HFF-Myc (cell line): ENCODE measurements at regions not wholly inside any gene's neighbourhood (a gene's known extent, or its start where the extent isn't known, plus 50 kb on each side); places are given as distances from the start of the nearest gene placed in this dataset.
"Not testable (repeated sequence)": the region's sequence is repeated elsewhere in the genome, so short reads cannot be mapped to it uniquely, and the experiment has no call there.

ENCODE experiments used
- DNase-seq: peaks from one replicate; pipeline ENCODE4 v3.0.0-alpha.2; 2011; ENCODE audit warnings: low read depth; ENCODE audit errors: extremely low read depth
- H3K4me3 ChIP-seq: replicated peaks from 2 replicates; pipeline ENCODE4 v1.5.1; 2011; ENCODE audit warnings: low read depth, mild to moderate bottlenecking, control low read depth, low read length
- TF ChIP-seq, protein P1 (sequence below): IDR thresholded peaks from 2 replicates; pipeline ENCODE4 v1.5.1; 2012; ENCODE audit warnings: mild to moderate bottlenecking, low read depth, low read length, control low read depth; ENCODE audit errors: missing control alignments

DNA sequence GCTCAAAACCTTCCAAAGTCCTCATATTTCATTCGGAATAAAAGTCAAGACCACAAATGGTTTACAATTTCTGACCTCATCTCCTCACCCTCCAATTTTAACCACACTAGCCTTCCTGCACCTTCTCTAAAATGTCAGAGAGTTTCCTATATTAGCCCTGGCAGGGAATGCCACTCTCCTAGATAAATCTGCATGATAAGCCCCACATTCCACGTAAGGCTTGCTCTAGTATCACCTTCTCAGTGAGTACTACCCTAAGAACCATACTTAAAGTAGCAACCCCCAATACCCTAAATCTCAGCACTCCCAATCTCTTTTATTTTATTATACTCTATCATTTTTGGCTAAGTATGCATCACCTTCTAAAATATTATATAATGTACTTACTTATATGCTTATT lies 100.5 kb upstream of the SLITRK5 start:
- DNase-seq: no peak
- TF ChIP-seq, protein P1, sequence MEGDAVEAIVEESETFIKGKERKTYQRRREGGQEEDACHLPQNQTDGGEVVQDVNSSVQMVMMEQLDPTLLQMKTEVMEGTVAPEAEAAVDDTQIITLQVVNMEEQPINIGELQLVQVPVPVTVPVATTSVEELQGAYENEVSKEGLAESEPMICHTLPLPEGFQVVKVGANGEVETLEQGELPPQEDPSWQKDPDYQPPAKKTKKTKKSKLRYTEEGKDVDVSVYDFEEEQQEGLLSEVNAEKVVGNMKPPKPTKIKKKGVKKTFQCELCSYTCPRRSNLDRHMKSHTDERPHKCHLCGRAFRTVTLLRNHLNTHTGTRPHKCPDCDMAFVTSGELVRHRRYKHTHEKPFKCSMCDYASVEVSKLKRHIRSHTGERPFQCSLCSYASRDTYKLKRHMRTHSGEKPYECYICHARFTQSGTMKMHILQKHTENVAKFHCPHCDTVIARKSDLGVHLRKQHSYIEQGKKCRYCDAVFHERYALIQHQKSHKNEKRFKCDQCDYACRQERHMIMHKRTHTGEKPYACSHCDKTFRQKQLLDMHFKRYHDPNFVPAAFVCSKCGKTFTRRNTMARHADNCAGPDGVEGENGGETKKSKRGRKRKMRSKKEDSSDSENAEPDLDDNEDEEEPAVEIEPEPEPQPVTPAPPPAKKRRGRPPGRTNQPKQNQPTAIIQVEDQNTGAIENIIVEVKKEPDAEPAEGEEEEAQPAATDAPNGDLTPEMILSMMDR: no peak
- no peak overlapping the region for H3K4me3 ChIP-seq

DNA sequence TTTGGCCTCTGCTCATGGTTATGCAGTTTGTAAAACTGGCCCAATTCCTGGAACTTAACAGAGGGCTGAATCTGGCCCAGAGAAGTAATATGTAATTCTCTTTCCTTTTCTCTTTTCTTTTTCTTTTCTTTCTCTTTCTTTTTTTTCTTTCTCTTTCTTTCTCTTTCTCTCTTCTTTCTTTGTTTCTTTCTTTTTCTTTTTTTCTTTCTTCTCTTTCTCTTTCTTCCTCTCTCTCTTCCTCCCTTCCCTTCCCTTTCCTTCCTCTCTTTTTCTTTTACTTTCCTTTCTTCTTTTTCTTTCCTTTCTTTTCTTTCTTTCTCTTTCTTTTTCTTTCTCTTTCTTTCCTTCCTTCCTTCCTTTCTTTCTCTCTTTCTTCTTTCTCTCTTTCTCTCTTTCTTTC lies 88.8 kb upstream of the SLITRK5 start:
- H3K4me3 ChIP-seq: no peak overlapping the region
- TF ChIP-seq, protein P1: no peak
- no peak for DNase-seq

DNA sequence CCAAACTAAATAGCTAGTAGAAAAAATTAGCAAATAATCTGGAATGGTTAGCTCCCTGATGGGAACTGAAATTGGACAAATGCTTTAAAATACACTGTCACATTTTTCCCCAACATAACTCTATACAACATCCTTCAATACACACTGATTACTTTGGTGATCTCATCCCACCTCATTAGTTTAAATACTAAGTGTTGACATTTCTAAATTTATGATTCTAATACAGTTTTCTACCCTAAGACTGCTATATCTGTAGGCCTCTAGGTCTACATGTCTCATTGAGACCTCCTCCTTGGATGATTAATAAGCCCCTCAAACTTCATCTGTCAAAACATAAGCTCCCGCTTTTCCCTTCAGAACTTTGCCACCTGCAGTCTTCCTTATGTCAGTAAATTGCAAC lies 80.7 kb upstream of the SLITRK5 start:
- no peak for DNase-seq
- TF ChIP-seq, protein P1: no peak
- H3K4me3 ChIP-seq: no peak overlapping the region

DNA sequence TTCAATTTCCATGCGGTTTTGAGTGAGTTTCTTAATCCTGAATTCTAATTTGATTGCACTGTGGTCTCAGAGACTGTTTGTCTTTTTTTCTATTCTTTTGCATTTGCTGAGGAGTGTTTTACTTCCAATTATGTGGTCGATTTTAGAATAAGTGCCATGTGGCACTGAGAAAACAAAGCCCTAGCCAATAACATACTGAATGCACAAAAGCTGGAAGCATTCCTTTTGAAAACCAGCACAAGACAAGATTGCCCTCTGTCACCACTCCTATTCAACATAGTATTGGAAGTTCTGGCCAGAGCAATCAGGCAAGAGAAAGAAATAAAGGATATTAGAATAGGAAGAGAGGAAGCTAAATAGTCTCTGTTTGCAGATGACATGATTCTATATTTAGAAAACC lies 66.7 kb upstream of the SLITRK5 start:
- H3K4me3 ChIP-seq, DNase-seq: not testable (repeated sequence)

DNA sequence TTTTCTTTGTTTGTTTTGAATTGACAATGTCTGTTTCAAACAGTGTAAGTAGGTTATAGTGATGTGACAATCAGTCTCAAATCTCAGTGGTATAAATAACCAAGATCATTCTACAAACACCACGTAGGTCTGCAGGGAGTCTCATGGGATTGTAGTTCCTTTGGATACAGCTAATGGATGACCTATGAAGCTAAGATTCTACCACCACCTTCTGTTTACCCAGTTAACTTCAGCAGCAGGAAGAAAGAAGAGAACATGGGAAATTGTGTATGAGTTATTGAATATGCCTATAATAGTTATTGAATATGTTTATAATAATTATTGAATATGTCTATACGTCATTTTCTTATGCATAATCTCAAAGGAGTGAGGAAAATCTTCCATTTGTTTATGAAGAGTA lies 63.9 kb upstream of the SLITRK5 start:
- TF ChIP-seq, protein P1: no peak
- DNase-seq: no peak
- no peak overlapping the region for H3K4me3 ChIP-seq

DNA sequence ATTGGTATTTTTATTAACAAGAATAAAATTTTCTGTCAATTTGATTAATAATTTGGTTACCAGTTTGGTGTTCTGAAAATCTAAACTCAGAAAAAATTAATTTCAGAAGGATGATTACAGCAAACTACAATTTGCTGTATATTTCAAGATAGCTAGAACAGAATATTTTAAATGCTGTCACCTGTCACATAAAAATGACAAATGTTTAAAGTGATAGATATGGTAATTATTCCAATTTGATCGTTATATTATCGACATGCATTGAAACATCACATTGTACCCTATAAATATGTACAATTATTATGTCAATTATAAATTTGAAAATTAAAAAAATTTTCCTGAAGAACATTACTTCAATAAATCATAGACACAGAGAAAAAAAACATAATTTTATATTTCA lies 56.9 kb upstream of the SLITRK5 start:
- no peak overlapping the region for H3K4me3 ChIP-seq
- TF ChIP-seq, protein P1: no peak
- no peak for DNase-seq
